ENCODE measurements at regions not wholly inside any gene's neighbourhood (a gene's known extent, or its start where the extent isn't known, plus 50 kb on each side); places are given as distances from the start of the nearest gene placed in this dataset.

DNA sequence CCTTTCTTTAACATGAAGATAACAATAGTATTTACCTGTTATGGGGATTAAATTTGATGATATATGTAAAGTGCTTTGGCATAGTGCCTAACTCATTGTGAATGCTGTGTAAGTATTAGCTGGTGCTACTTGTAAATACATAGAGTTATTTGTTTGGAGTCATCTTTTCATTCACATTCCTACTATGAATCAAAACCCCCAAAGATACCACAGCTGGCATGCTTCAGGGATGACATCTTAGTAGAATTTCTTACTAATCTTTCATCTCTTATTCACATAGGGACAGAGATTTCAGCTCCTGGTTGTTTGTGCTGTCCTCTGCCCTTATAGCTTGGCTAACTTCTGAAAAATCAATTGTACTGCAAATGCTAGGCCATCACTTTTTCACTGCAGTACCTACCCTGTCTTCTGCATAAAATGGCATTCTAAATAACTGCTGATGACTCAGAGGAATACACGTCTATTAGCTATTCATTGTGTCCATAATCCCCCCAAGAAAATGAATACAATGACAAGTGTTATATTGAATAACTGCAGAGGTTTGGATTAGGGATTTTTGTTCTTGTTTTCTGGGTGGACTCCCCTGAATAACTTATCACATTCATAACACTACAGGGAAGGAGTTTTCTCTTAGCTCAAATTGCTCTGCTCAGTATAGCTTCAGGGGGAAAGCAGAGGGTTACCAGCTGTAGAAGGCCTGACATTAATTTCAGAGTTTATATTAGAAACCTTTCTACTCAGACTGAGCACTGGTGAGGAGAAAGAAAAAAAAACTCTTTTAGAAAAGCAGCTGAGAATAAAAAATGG is 192.2 kb upstream of the C9orf72 start:
- TF ChIP-seq, protein P1, sequence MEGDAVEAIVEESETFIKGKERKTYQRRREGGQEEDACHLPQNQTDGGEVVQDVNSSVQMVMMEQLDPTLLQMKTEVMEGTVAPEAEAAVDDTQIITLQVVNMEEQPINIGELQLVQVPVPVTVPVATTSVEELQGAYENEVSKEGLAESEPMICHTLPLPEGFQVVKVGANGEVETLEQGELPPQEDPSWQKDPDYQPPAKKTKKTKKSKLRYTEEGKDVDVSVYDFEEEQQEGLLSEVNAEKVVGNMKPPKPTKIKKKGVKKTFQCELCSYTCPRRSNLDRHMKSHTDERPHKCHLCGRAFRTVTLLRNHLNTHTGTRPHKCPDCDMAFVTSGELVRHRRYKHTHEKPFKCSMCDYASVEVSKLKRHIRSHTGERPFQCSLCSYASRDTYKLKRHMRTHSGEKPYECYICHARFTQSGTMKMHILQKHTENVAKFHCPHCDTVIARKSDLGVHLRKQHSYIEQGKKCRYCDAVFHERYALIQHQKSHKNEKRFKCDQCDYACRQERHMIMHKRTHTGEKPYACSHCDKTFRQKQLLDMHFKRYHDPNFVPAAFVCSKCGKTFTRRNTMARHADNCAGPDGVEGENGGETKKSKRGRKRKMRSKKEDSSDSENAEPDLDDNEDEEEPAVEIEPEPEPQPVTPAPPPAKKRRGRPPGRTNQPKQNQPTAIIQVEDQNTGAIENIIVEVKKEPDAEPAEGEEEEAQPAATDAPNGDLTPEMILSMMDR (conservative IDR thresholded peaks at IDR 0.05; ENCODE audit: low read length): no peak
- TF ChIP-seq EZH2phosphoT487 (IDR thresholded peaks at IDR 0.05; ENCODE audit: borderline replicate concordance): no peak

All from Loucy (cell line).